GM23338 (cell line): ENCODE measurements at regions not wholly inside any gene's neighbourhood (a gene's known extent, or its start where the extent isn't known, plus 50 kb on each side); places are given as distances from the start of the nearest gene placed in this dataset.

Experiments
- ATAC-seq: fragments of 200-7000 bp; cut with Tn5 transposase; 3 replicates; pipeline ENCODE4 v1.9.1; 2020
- DNase-seq: peaks from one replicate; pipeline ENCODE4 v3.0.0-alpha.2; 2015; ENCODE audit warnings: low spot score
- H2AFZ ChIP-seq: fragments of 200-600 bp; sonication (generic); 2 replicates; pipeline ENCODE4 v1.8.0; 2016; ENCODE audit warnings: antibody characterized with exemption, mild to moderate bottlenecking, moderate library complexity
- H3F3A ChIP-seq: fragments of 200-600 bp; sonication (generic); replicated peaks from 2 replicates; pipeline ENCODE4 v1.8.0; 2017; ENCODE audit warnings: antibody characterized with exemption, mixed run types, low read depth
- H3K27ac ChIP-seq: fragments of 200-600 bp; sonication (generic); 2 replicates; pipeline ENCODE4 v1.6.1; 2016; ENCODE audit warnings: low read depth
- H3K27me3 ChIP-seq: fragments of 200-600 bp; sonication (generic); 2 replicates; pipeline ENCODE4 v1.8.0; 2016; ENCODE audit warnings: mild to moderate bottlenecking, mixed run types, moderate library complexity; ENCODE audit not compliant: insufficient read depth
- H3K36me3 ChIP-seq: fragments of 200-600 bp; sonication (generic); 2 replicates; pipeline ENCODE4 v1.8.0; 2016; ENCODE audit warnings: mild to moderate bottlenecking; ENCODE audit not compliant: insufficient read depth
- H3K4me1 ChIP-seq: fragments of 200-600 bp; sonication (generic); 2 replicates; pipeline ENCODE4 v1.8.0; 2016; ENCODE audit warnings: mild to moderate bottlenecking, moderate library complexity; ENCODE audit not compliant: insufficient read depth
- H3K4me2 ChIP-seq: fragments of 200-600 bp; sonication (generic); 2 replicates; pipeline ENCODE4 v1.7.1; 2017; ENCODE audit warnings: mixed run types
- H3K4me3 ChIP-seq: fragments of 200-600 bp; sonication (generic); 2 replicates; pipeline ENCODE4 v1.6.1; 2016; ENCODE audit warnings: mixed run types
- H3K79me2 ChIP-seq: fragments of 200-600 bp; sonication (generic); replicated peaks from 2 replicates; pipeline ENCODE4 v1.8.0; 2017; ENCODE audit warnings: mild to moderate bottlenecking; ENCODE audit not compliant: insufficient read depth
- H3K9me2 ChIP-seq: fragments of 200-600 bp; sonication (generic); 2 replicates; pipeline ENCODE4 v1.8.0; 2017; ENCODE audit not compliant: insufficient read depth
- H4K20me1 ChIP-seq: fragments of 200-600 bp; sonication (generic); replicated peaks from 2 replicates; pipeline ENCODE4 v1.8.0; 2017; ENCODE audit warnings: mild to moderate bottlenecking; ENCODE audit not compliant: insufficient read depth
- H3K27ac Mint-ChIP-seq: 2 replicates; pipeline ENCODE4 v1.8.0; 2020; ENCODE audit warnings: inconsistent platforms, mild to moderate bottlenecking, moderate library complexity, mixed read lengths
- H3K27me3 Mint-ChIP-seq: 3 replicates; pipeline ENCODE4 v1.8.0; 2022; ENCODE audit warnings: low read depth, mild to moderate bottlenecking, moderate library complexity, mixed read lengths, inconsistent platforms; ENCODE audit not compliant: insufficient read depth, poor library complexity
- H3K36me3 Mint-ChIP-seq: 3 replicates; pipeline ENCODE4 v1.8.0; 2021; ENCODE audit warnings: low read depth, mild to moderate bottlenecking, inconsistent platforms, moderate library complexity, mixed read lengths
- H3K4me1 Mint-ChIP-seq: 3 replicates; pipeline ENCODE4 v1.8.0; 2020; ENCODE audit warnings: mild to moderate bottlenecking, inconsistent platforms, mixed read lengths
- H3K4me3 Mint-ChIP-seq: 3 replicates; pipeline ENCODE4 v1.8.0; 2021; ENCODE audit warnings: moderate library complexity, mild to moderate bottlenecking, inconsistent platforms, mixed read lengths
- H3K9me3 Mint-ChIP-seq: 3 replicates; pipeline ENCODE4 v1.8.0; 2020; ENCODE audit warnings: moderate library complexity, mild to moderate bottlenecking, inconsistent platforms, mixed read lengths
- CREB1 ChIP-seq: fragments of 250-450 bp; sonication (Bioruptor Pico); IDR thresholded peaks from 2 replicates; pipeline ENCODE4 v1.5.0; 2020; ENCODE audit warnings: low read depth, mild to moderate bottlenecking, moderate library complexity
- EZH2 ChIP-seq: fragments of 200-600 bp; sonication (generic); IDR thresholded peaks from one replicate; pipeline ENCODE4 v1.8.0; 2017; ENCODE audit warnings: antibody characterized with exemption, mild to moderate bottlenecking, low read depth; ENCODE audit not compliant: unreplicated experiment
- EZH2phosphoT487 ChIP-seq: fragments of 200-600 bp; sonication (generic); IDR thresholded peaks from one replicate; pipeline ENCODE4 v1.8.1; 2018; ENCODE audit warnings: antibody characterized with exemption; ENCODE audit not compliant: unreplicated experiment
- JUNB ChIP-seq: IDR thresholded peaks from one replicate; pipeline ENCODE4 v1.6.1; 2016; ENCODE audit warnings: antibody characterized with exemption; ENCODE audit not compliant: unreplicated experiment
- NANOG ChIP-seq: IDR thresholded peaks from 2 replicates; pipeline ENCODE4 v1.6.1; 2016; ENCODE audit warnings: antibody characterized with exemption, borderline replicate concordance
- POLR2AphosphoS5 ChIP-seq: IDR thresholded peaks from 2 replicates; pipeline ENCODE4 v1.6.1; 2016; ENCODE audit warnings: antibody characterized with exemption, low read depth
- STAT1 ChIP-seq: IDR thresholded peaks from one replicate; pipeline ENCODE4 v1.6.1; 2016; ENCODE audit warnings: antibody characterized with exemption; ENCODE audit not compliant: unreplicated experiment
- ZNF114 ChIP-seq: fragments of 250-450 bp; sonication (Bioruptor Pico); IDR thresholded peaks from 2 replicates; pipeline ENCODE4 v1.5.0; 2020; ENCODE audit warnings: mild to moderate bottlenecking, moderate library complexity
- ZNF331 ChIP-seq: fragments of 250-450 bp; sonication (Bioruptor Pico); IDR thresholded peaks from 2 replicates; pipeline ENCODE4 v1.5.0; 2020; ENCODE audit warnings: low read depth, mild to moderate bottlenecking, moderate library complexity
- TF ChIP-seq, protein P1 (sequence below): IDR thresholded peaks from one replicate; pipeline ENCODE4 v1.6.1; 2018; ENCODE audit warnings: antibody characterized with exemption; ENCODE audit not compliant: unreplicated experiment
- TF ChIP-seq, protein P2 (sequence below): IDR thresholded peaks from 2 replicates; pipeline ENCODE4 v1.6.1; 2016; ENCODE audit warnings: antibody characterized with exemption
- TF ChIP-seq, protein P3 (sequence below), 2 experiments: fragments of 200-600 bp in 1 of 2; sonication (generic) in 1 of 2; conservative IDR thresholded peaks; 2 replicates each; pipeline versions ENCODE4 v1.5.1 to v1.6.1; 2016 to 2017; ENCODE audit warnings: antibody characterized with exemption in 2 of 2, low read depth in 2 of 2, mild to moderate bottlenecking in 2 of 2, moderate library complexity in 1 of 2
- TF ChIP-seq, protein P4 (sequence below): fragments of 250-450 bp; sonication (Bioruptor Pico); IDR thresholded peaks from 2 replicates; pipeline ENCODE4 v1.5.0; 2020; ENCODE audit warnings: mild to moderate bottlenecking, moderate library complexity

DNA sequence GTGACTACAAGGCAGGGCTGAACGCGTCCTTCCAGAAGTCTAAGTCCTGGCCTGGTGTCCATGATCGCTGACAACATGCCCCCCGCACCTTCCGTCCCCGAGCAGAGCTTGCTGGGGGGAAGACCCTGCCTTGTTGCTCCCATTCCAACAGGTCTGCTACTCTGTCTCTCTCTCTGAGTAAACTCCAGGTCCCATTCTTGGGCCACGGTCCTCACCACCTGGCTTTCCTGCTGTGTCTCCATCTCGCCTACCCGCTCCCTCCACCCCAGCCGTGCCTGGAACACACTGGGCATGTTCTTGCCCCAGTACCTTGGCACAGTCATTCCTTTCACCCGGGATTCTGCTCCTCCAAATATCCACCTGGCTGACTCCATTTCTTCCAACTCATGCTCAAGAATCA lies 162.3 kb downstream of the BMP7 start:
- DNase-seq, result no peak
- H3K27me3 Mint-ChIP-seq, result peaks cover 2% of the 10 kb centered on the region
- H4K20me1 ChIP-seq, result no peaks in the 10 kb centered on the region
- no peak overlapping the region for H3K4me3 Mint-ChIP-seq
- H3K4me1 Mint-ChIP-seq, result no peaks in the 10 kb centered on the region; the same call in 2 of the 3 replicates
- H3K27ac Mint-ChIP-seq, result no peak overlapping the region
- no peaks in the 10 kb centered on the region for H3F3A ChIP-seq
- TF ChIP-seq STAT1 (no peak), ZNF331 (CRISPR knock-in tag) (no peak), EZH2 (no peak), EZH2phosphoT487 (no peak), POLR2AphosphoS5 (no peak), JUNB (no peak), NANOG (no peak), CREB1 (CRISPR knock-in tag) (no peak), ZNF114 (CRISPR knock-in tag) (no peak)
- TF ChIP-seq, protein P1, sequence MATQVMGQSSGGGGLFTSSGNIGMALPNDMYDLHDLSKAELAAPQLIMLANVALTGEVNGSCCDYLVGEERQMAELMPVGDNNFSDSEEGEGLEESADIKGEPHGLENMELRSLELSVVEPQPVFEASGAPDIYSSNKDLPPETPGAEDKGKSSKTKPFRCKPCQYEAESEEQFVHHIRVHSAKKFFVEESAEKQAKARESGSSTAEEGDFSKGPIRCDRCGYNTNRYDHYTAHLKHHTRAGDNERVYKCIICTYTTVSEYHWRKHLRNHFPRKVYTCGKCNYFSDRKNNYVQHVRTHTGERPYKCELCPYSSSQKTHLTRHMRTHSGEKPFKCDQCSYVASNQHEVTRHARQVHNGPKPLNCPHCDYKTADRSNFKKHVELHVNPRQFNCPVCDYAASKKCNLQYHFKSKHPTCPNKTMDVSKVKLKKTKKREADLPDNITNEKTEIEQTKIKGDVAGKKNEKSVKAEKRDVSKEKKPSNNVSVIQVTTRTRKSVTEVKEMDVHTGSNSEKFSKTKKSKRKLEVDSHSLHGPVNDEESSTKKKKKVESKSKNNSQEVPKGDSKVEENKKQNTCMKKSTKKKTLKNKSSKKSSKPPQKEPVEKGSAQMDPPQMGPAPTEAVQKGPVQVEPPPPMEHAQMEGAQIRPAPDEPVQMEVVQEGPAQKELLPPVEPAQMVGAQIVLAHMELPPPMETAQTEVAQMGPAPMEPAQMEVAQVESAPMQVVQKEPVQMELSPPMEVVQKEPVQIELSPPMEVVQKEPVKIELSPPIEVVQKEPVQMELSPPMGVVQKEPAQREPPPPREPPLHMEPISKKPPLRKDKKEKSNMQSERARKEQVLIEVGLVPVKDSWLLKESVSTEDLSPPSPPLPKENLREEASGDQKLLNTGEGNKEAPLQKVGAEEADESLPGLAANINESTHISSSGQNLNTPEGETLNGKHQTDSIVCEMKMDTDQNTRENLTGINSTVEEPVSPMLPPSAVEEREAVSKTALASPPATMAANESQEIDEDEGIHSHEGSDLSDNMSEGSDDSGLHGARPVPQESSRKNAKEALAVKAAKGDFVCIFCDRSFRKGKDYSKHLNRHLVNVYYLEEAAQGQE, result no peak
- TF ChIP-seq, protein P2, sequence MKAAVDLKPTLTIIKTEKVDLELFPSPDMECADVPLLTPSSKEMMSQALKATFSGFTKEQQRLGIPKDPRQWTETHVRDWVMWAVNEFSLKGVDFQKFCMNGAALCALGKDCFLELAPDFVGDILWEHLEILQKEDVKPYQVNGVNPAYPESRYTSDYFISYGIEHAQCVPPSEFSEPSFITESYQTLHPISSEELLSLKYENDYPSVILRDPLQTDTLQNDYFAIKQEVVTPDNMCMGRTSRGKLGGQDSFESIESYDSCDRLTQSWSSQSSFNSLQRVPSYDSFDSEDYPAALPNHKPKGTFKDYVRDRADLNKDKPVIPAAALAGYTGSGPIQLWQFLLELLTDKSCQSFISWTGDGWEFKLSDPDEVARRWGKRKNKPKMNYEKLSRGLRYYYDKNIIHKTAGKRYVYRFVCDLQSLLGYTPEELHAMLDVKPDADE, result no peak
- TF ChIP-seq, protein P3, sequence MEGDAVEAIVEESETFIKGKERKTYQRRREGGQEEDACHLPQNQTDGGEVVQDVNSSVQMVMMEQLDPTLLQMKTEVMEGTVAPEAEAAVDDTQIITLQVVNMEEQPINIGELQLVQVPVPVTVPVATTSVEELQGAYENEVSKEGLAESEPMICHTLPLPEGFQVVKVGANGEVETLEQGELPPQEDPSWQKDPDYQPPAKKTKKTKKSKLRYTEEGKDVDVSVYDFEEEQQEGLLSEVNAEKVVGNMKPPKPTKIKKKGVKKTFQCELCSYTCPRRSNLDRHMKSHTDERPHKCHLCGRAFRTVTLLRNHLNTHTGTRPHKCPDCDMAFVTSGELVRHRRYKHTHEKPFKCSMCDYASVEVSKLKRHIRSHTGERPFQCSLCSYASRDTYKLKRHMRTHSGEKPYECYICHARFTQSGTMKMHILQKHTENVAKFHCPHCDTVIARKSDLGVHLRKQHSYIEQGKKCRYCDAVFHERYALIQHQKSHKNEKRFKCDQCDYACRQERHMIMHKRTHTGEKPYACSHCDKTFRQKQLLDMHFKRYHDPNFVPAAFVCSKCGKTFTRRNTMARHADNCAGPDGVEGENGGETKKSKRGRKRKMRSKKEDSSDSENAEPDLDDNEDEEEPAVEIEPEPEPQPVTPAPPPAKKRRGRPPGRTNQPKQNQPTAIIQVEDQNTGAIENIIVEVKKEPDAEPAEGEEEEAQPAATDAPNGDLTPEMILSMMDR (conservative IDR thresholded peaks at IDR 0.05; ENCODE audit: low read depth in 2 of 2), result no peak
- TF ChIP-seq, protein P4, sequence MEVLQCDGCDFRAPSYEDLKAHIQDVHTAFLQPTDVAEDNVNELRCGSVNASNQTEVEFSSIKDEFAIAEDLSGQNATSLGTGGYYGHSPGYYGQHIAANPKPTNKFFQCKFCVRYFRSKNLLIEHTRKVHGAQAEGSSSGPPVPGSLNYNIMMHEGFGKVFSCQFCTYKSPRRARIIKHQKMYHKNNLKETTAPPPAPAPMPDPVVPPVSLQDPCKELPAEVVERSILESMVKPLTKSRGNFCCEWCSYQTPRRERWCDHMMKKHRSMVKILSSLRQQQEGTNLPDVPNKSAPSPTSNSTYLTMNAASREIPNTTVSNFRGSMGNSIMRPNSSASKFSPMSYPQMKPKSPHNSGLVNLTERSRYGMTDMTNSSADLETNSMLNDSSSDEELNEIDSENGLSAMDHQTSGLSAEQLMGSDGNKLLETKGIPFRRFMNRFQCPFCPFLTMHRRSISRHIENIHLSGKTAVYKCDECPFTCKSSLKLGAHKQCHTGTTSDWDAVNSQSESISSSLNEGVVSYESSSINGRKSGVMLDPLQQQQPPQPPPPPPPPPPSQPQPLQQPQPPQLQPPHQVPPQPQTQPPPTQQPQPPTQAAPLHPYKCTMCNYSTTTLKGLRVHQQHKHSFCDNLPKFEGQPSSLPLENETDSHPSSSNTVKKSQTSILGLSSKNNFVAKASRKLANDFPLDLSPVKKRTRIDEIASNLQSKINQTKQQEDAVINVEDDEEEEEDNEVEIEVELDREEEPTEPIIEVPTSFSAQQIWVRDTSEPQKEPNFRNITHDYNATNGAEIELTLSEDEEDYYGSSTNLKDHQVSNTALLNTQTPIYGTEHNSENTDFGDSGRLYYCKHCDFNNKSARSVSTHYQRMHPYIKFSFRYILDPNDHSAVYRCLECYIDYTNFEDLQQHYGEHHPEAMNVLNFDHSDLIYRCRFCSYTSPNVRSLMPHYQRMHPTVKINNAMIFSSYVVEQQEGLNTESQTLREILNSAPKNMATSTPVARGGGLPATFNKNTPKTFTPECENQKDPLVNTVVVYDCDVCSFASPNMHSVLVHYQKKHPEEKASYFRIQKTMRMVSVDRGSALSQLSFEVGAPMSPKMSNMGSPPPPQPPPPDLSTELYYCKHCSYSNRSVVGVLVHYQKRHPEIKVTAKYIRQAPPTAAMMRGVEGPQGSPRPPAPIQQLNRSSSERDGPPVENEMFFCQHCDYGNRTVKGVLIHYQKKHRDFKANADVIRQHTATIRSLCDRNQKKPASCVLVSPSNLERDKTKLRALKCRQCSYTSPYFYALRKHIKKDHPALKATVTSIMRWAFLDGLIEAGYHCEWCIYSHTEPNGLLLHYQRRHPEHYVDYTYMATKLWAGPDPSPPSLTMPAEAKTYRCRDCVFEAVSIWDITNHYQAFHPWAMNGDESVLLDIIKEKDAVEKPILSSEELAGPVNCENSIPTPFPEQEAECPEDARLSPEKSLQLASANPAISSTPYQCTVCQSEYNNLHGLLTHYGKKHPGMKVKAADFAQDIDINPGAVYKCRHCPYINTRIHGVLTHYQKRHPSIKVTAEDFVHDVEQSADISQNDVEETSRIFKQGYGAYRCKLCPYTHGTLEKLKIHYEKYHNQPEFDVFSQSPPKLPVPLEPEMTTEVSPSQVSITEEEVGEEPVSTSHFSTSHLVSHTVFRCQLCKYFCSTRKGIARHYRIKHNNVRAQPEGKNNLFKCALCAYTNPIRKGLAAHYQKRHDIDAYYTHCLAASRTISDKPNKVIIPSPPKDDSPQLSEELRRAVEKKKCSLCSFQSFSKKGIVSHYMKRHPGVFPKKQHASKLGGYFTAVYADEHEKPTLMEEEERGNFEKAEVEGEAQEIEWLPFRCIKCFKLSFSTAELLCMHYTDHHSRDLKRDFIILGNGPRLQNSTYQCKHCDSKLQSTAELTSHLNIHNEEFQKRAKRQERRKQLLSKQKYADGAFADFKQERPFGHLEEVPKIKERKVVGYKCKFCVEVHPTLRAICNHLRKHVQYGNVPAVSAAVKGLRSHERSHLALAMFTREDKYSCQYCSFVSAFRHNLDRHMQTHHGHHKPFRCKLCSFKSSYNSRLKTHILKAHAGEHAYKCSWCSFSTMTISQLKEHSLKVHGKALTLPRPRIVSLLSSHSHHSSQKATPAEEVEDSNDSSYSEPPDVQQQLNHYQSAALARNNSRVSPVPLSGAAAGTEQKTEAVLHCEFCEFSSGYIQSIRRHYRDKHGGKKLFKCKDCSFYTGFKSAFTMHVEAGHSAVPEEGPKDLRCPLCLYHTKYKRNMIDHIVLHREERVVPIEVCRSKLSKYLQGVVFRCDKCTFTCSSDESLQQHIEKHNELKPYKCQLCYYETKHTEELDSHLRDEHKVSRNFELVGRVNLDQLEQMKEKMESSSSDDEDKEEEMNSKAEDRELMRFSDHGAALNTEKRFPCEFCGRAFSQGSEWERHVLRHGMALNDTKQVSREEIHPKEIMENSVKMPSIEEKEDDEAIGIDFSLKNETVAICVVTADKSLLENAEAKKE, result no peak
- no peaks in the 10 kb centered on the region for H3K36me3 ChIP-seq
- H3K27ac ChIP-seq, result no peak overlapping the region
- H2AFZ ChIP-seq, result no peak overlapping the region
- H3K27me3 ChIP-seq, result no peaks in the 10 kb centered on the region
- H3K9me3 Mint-ChIP-seq, result no peaks in the 10 kb centered on the region; the same call in 1 of the 3 replicates
- no peak for ATAC-seq
- H3K9me2 ChIP-seq, result no peaks in the 10 kb centered on the region; the same call in 1 of the 2 replicates
- H3K4me3 ChIP-seq, result no peak overlapping the region
- no peaks in the 10 kb centered on the region for H3K4me1 ChIP-seq
- H3K79me2 ChIP-seq, result no peaks in the 10 kb centered on the region
- no peaks in the 10 kb centered on the region for H3K36me3 Mint-ChIP-seq
- no peak overlapping the region for H3K4me2 ChIP-seq
